ENCODE measurements at regions not wholly inside any gene's neighbourhood (a gene's known extent, or its start where the extent isn't known, plus 50 kb on each side); places are given as distances from the start of the nearest gene placed in this dataset.

GRCh38 chr7:156179872-156180390, 367.7 kb upstream of the SHH start:
- Histone ChIP-seq H3K36me3 (ENCODE audit: control insufficient read depth, insufficient read depth, low read length) (no peaks in the 10 kb centered on the region), H3K9me3 (ENCODE audit: control insufficient read depth, insufficient read depth, low read length) (no peaks in the 10 kb centered on the region), H3K27ac (ENCODE audit: low read depth, low read length) (no peak overlapping the region), H3K4me1 (ENCODE audit: control insufficient read depth, insufficient read depth, low read length) (peaks cover 12% of the 10 kb centered on the region), H3K4me3 (ENCODE audit: low read depth, low read length) (no peak overlapping the region), H3K27me3 (ENCODE audit: control insufficient read depth, insufficient read depth, low read length) (peaks cover 5% of the 10 kb centered on the region)
- 75% methylated on average over 11 of the region's 13 CpGs for WGBS (ENCODE audit: insufficient coverage)
- no peak for DNase-seq (ENCODE audit: low read depth in 4 of 6, low spot score in 6 of 6)

GRCh38 chr7:156178857-156179256, 366.6 kb upstream of the SHH start:
- H3K27ac ChIP-seq (ENCODE audit: low read depth, low read length): no peak overlapping the region
- peaks cover 12% of the 10 kb centered on the region for H3K4me1 ChIP-seq (ENCODE audit: control insufficient read depth, insufficient read depth, low read length)
- no peaks in the 10 kb centered on the region for H3K9me3 ChIP-seq (ENCODE audit: control insufficient read depth, insufficient read depth, low read length)
- 94% methylated on average over 13 of the region's 13 CpGs for WGBS (ENCODE audit: insufficient coverage)
- no peaks in the 10 kb centered on the region for H3K36me3 ChIP-seq (ENCODE audit: control insufficient read depth, insufficient read depth, low read length)
- no peak for DNase-seq (ENCODE audit: low read depth in 4 of 6, low spot score in 6 of 6)
- no peak overlapping the region for H3K4me3 ChIP-seq (ENCODE audit: low read depth, low read length)
- H3K27me3 ChIP-seq (ENCODE audit: control insufficient read depth, insufficient read depth, low read length): peaks cover 5% of the 10 kb centered on the region

GRCh38 chr7:156178214-156178613, 366.0 kb upstream of the SHH start:
- peaks cover 12% of the 10 kb centered on the region for H3K4me1 ChIP-seq (ENCODE audit: control insufficient read depth, insufficient read depth, low read length)
- H3K36me3 ChIP-seq (ENCODE audit: control insufficient read depth, insufficient read depth, low read length): no peaks in the 10 kb centered on the region
- 83% methylated on average over 7 of the region's 15 CpGs for WGBS (ENCODE audit: insufficient coverage)
- peaks cover 5% of the 10 kb centered on the region for H3K27me3 ChIP-seq (ENCODE audit: control insufficient read depth, insufficient read depth, low read length)
- no peak overlapping the region for H3K4me3 ChIP-seq (ENCODE audit: low read depth, low read length)
- H3K27ac ChIP-seq (ENCODE audit: low read depth, low read length): no peak overlapping the region
- peak in 2 of 6 donors; percentile 4 to 13 for DNase-seq (ENCODE audit: low read depth in 4 of 6, low spot score in 6 of 6)
- H3K9me3 ChIP-seq (ENCODE audit: control insufficient read depth, insufficient read depth, low read length): no peaks in the 10 kb centered on the region

GRCh38 chr7:156177422-156178055, 365.3 kb upstream of the SHH start:
- Histone ChIP-seq H3K27me3 (ENCODE audit: control insufficient read depth, insufficient read depth, low read length) (peaks cover 5% of the 10 kb centered on the region), H3K9me3 (ENCODE audit: control insufficient read depth, insufficient read depth, low read length) (no peaks in the 10 kb centered on the region), H3K4me1 (ENCODE audit: control insufficient read depth, insufficient read depth, low read length) (peaks cover 12% of the 10 kb centered on the region), H3K36me3 (ENCODE audit: control insufficient read depth, insufficient read depth, low read length) (no peaks in the 10 kb centered on the region), H3K27ac (ENCODE audit: low read depth, low read length) (no peak overlapping the region), H3K4me3 (ENCODE audit: low read depth, low read length) (no peak overlapping the region)
- WGBS (ENCODE audit: insufficient coverage): 37% methylated on average over 10 of the region's 22 CpGs
- peak in 2 of 6 donors; percentile 58 to 81 for DNase-seq (ENCODE audit: low read depth in 4 of 6, low spot score in 6 of 6)

- H3K27me3 ChIP-seq (ENCODE audit: control insufficient read depth, insufficient read depth, low read length): peaks cover under 1% of the 10 kb centered on the region
- H3K4me1 ChIP-seq (ENCODE audit: control insufficient read depth, insufficient read depth, low read length): peaks cover 12% of the 10 kb centered on the region
- H3K4me3 ChIP-seq (ENCODE audit: low read depth, low read length): no peak overlapping the region
- H3K9me3 ChIP-seq (ENCODE audit: control insufficient read depth, insufficient read depth, low read length): no peaks in the 10 kb centered on the region
- no peak for DNase-seq (ENCODE audit: low read depth in 4 of 6, low spot score in 6 of 6)
- H3K36me3 ChIP-seq (ENCODE audit: control insufficient read depth, insufficient read depth, low read length): no peaks in the 10 kb centered on the region
- 95% methylated on average over 7 of the region's 7 CpGs for WGBS (ENCODE audit: insufficient coverage)
- H3K27ac ChIP-seq (ENCODE audit: low read depth, low read length): no peak overlapping the region
These were observed 363.8 kb upstream of the SHH start for GRCh38 chr7:156176039-156176438.

- Histone ChIP-seq H3K27ac (ENCODE audit: low read depth, low read length) (no peak overlapping the region), H3K4me1 (ENCODE audit: control insufficient read depth, insufficient read depth, low read length) (peaks cover 12% of the 10 kb centered on the region)
These were observed 362.7 kb upstream of the SHH start for GRCh38 chr7:156175003-156175402.

GRCh38 chr7:156174428-156174827, 362.2 kb upstream of the SHH start:
- Histone ChIP-seq H3K4me1 (ENCODE audit: control insufficient read depth, insufficient read depth, low read length) (peaks cover 17% of the 10 kb centered on the region), H3K27me3 (ENCODE audit: control insufficient read depth, insufficient read depth, low read length) (no peaks in the 10 kb centered on the region), H3K4me3 (ENCODE audit: low read depth, low read length) (no peak overlapping the region), H3K27ac (ENCODE audit: low read depth, low read length) (no peak overlapping the region), H3K36me3 (ENCODE audit: control insufficient read depth, insufficient read depth, low read length) (no peaks in the 10 kb centered on the region), H3K9me3 (ENCODE audit: control insufficient read depth, insufficient read depth, low read length) (no peaks in the 10 kb centered on the region)
- 84% methylated on average over 14 of the region's 17 CpGs for WGBS (ENCODE audit: insufficient coverage)
- DNase-seq (ENCODE audit: low read depth in 4 of 6, low spot score in 6 of 6): no peak

More at GRCh38 chr7:156175003-156175402, 362.7 kb upstream of the SHH start:
- 94% methylated on average over 10 of the region's 10 CpGs for WGBS (ENCODE audit: insufficient coverage)
- H3K9me3 ChIP-seq (ENCODE audit: control insufficient read depth, insufficient read depth, low read length): no peaks in the 10 kb centered on the region
- H3K36me3 ChIP-seq (ENCODE audit: control insufficient read depth, insufficient read depth, low read length): no peaks in the 10 kb centered on the region
- H3K27me3 ChIP-seq (ENCODE audit: control insufficient read depth, insufficient read depth, low read length): no peaks in the 10 kb centered on the region
- no peak overlapping the region for H3K4me3 ChIP-seq (ENCODE audit: low read depth, low read length)
- no peak for DNase-seq (ENCODE audit: low read depth in 4 of 6, low spot score in 6 of 6)

- H3K27ac ChIP-seq (ENCODE audit: low read depth, low read length): no peak overlapping the region
- H3K4me3 ChIP-seq (ENCODE audit: low read depth, low read length): no peak overlapping the region
- H3K36me3 ChIP-seq (ENCODE audit: control insufficient read depth, insufficient read depth, low read length): no peaks in the 10 kb centered on the region
- no peaks in the 10 kb centered on the region for H3K27me3 ChIP-seq (ENCODE audit: control insufficient read depth, insufficient read depth, low read length)
- H3K9me3 ChIP-seq (ENCODE audit: control insufficient read depth, insufficient read depth, low read length): no peaks in the 10 kb centered on the region
- DNase-seq (ENCODE audit: low read depth in 4 of 6, low spot score in 6 of 6): no peak
- peaks cover 15% of the 10 kb centered on the region for H3K4me1 ChIP-seq (ENCODE audit: control insufficient read depth, insufficient read depth, low read length)
- 86% methylated on average over 17 of the region's 18 CpGs for WGBS (ENCODE audit: insufficient coverage)
These were observed 361.6 kb upstream of the SHH start for GRCh38 chr7:156173748-156174353.

GRCh38 chr7:156173346-156173745, 361.1 kb upstream of the SHH start:
- H3K27ac ChIP-seq (ENCODE audit: low read depth, low read length): no peak overlapping the region
- H3K4me3 ChIP-seq (ENCODE audit: low read depth, low read length): no peak overlapping the region
- H3K36me3 ChIP-seq (ENCODE audit: control insufficient read depth, insufficient read depth, low read length): no peaks in the 10 kb centered on the region
- DNase-seq (ENCODE audit: low read depth in 4 of 6, low spot score in 6 of 6): no peak
- H3K4me1 ChIP-seq (ENCODE audit: control insufficient read depth, insufficient read depth, low read length): peaks cover 11% of the 10 kb centered on the region
- H3K27me3 ChIP-seq (ENCODE audit: control insufficient read depth, insufficient read depth, low read length): no peaks in the 10 kb centered on the region
- 80% methylated on average over 12 of the region's 13 CpGs for WGBS (ENCODE audit: insufficient coverage)
- no peaks in the 10 kb centered on the region for H3K9me3 ChIP-seq (ENCODE audit: control insufficient read depth, insufficient read depth, low read length)

- Histone ChIP-seq H3K27ac (ENCODE audit: low read depth, low read length) (no peak overlapping the region), H3K27me3 (ENCODE audit: control insufficient read depth, insufficient read depth, low read length) (no peaks in the 10 kb centered on the region), H3K9me3 (ENCODE audit: control insufficient read depth, insufficient read depth, low read length) (no peaks in the 10 kb centered on the region), H3K4me1 (ENCODE audit: control insufficient read depth, insufficient read depth, low read length) (peaks cover 9% of the 10 kb centered on the region), H3K36me3 (ENCODE audit: control insufficient read depth, insufficient read depth, low read length) (no peaks in the 10 kb centered on the region), H3K4me3 (ENCODE audit: low read depth, low read length) (no peak overlapping the region)
- no peak for DNase-seq (ENCODE audit: low read depth in 4 of 6, low spot score in 6 of 6)
- WGBS (ENCODE audit: insufficient coverage): 80% methylated on average over 5 of the region's 6 CpGs
These were observed 360.4 kb upstream of the SHH start for GRCh38 chr7:156172638-156173037.

Data from spinal cord (tissue), 9 donors.